ENCODE measurements at regions not wholly inside any gene's neighbourhood (a gene's known extent, or its start where the extent isn't known, plus 50 kb on each side); places are given as distances from the start of the nearest gene placed in this dataset.

GRCh38 chr15:99511866-99512661, 53.7 kb upstream of the MEF2A start:
- no peak for DNase-seq

GRCh38 chr15:99514306-99514705, 51.5 kb upstream of the MEF2A start:
- no peak for DNase-seq

Data from NCI-H69 (cell line).